ENCODE measurements at regions not wholly inside any gene's neighbourhood (a gene's known extent, or its start where the extent isn't known, plus 50 kb on each side); places are given as distances from the start of the nearest gene placed in this dataset.

DNA sequence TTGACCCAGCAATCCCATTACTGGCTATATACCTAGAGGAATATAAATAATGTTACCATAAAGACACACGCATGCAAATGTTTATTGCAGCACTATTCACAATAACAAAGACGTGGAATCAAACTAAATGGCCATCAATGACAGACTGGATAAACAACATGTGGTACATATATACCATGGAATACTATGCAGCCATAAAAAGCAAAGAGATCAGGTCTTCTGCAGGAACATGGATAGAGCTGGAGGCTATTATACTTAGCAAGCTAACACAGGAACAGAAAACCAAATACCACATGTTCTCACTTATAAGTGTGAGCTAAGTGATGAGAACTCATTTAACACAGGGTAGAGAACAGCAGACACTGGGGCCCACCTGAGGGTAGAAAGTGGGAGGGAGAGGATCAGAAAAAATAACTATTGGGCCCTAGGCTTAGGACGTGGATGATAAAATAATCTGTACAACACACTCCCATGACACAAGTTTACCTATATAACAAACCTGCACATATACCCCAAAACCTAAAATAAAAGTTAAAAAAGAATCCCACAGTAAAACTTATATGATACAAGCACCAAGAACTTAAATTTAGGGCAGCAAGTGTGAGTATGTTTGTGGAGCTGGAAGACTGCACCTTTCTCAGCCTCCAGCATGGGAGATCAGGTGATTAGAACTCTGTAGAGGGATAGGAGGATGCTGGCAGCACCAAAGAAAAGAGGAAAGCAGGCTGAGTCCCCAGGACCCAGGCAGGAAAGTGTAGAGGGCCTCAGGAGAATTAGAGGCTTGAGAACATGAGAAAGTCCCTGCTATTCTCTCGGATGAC, 320.8 kb upstream of the USP24 start:
- no peak for TF ChIP-seq POLR2AphosphoS5 (IDR thresholded peaks at IDR 0.05)
- TF ChIP-seq, protein P1, sequence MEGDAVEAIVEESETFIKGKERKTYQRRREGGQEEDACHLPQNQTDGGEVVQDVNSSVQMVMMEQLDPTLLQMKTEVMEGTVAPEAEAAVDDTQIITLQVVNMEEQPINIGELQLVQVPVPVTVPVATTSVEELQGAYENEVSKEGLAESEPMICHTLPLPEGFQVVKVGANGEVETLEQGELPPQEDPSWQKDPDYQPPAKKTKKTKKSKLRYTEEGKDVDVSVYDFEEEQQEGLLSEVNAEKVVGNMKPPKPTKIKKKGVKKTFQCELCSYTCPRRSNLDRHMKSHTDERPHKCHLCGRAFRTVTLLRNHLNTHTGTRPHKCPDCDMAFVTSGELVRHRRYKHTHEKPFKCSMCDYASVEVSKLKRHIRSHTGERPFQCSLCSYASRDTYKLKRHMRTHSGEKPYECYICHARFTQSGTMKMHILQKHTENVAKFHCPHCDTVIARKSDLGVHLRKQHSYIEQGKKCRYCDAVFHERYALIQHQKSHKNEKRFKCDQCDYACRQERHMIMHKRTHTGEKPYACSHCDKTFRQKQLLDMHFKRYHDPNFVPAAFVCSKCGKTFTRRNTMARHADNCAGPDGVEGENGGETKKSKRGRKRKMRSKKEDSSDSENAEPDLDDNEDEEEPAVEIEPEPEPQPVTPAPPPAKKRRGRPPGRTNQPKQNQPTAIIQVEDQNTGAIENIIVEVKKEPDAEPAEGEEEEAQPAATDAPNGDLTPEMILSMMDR (IDR thresholded peaks at IDR 0.05): no peak
- no peak for TF ChIP-seq EP300 (IDR thresholded peaks at IDR 0.05)
